ENCODE measurements at regions not wholly inside any gene's neighbourhood (a gene's known extent, or its start where the extent isn't known, plus 50 kb on each side); places are given as distances from the start of the nearest gene placed in this dataset.

DNA sequence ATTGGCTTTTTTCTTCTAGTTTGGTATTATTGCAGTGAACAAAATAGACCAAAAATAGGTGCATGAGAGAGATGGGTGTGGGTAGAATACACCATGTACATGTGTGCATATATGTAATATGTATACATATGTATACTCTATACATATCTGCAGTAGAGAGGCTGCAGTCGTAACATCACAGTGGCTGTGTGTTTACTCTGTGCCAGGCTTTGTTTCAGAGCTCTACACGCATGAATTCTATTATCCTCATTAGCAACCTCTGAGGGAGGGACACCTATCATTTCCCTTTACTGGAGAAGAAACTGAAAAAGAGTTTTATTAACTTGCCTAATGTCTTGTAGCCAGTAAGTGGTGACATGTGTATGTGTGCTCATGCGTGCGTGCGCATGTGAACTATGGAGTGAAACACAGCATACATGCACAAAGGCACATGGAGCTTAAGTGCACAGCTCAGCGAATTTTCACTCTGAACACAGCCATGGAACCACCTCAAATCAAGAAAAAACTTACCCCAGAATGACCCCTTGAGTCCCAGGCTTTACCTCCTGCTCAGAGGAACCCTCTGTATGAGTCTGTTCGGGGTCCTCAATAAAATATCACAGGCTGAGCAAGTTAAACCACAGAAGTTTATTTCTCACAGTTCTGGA, 452.5 kb downstream of the CDH26 start:
- no peak for TF ChIP-seq POLR2AphosphoS5 (IDR thresholded peaks at IDR 0.05)
- TF ChIP-seq CTCF (IDR thresholded peaks at IDR 0.05), result no peak

Data from stomach (tissue), 4 donors.